Fibroblast of skin of left biceps (primary cell): ENCODE measurements at regions not wholly inside any gene's neighbourhood (a gene's known extent, or its start where the extent isn't known, plus 50 kb on each side); places are given as distances from the start of the nearest gene placed in this dataset.
"Not testable (repeated sequence)": the region's sequence is repeated elsewhere in the genome, so short reads cannot be mapped to it uniquely, and the experiment has no call there.

Source experiments
- DNase-seq, 2 experiments: peaks; one replicate each; pipeline ENCODE4 v3.0.0-alpha.2; 2013; ENCODE audit warnings: low read depth in 2 of 2

- DNase-seq = no peak
Measured at GRCh38 chr2:234374736-234375135, 122.1 kb downstream of the ARL4C start.

- no peak for DNase-seq
Measured at GRCh38 chr2:234374150-234374508, 122.8 kb downstream of the ARL4C start.

- no peak for DNase-seq
Measured at GRCh38 chr2:234373481-234374149, 123.3 kb downstream of the ARL4C start.

GRCh38 chr2:234373060-234373459 is 123.8 kb downstream of the ARL4C start:
- no peak for DNase-seq

- DNase-seq = no peak
Measured at GRCh38 chr2:234372506-234372905, 124.4 kb downstream of the ARL4C start.

GRCh38 chr2:234368861-234369261 is 128.0 kb downstream of the ARL4C start:
- DNase-seq = no peak

- no peak for DNase-seq
Measured at GRCh38 chr2:234366891-234367290, 130.0 kb downstream of the ARL4C start.

- no peak for DNase-seq
Measured at GRCh38 chr2:234364661-234365060, 132.2 kb downstream of the ARL4C start.

GRCh38 chr2:234363647-234364294 is 133.1 kb downstream of the ARL4C start:
- DNase-seq = no peak

GRCh38 chr2:234363011-234363487 is 133.8 kb downstream of the ARL4C start:
- no peak for DNase-seq

GRCh38 chr2:234360313-234360975 is 136.4 kb downstream of the ARL4C start:
- peak; percentile 55 to 58 for DNase-seq

- no peak for DNase-seq
Measured at GRCh38 chr2:234357666-234358065, 139.2 kb downstream of the ARL4C start.

GRCh38 chr2:234355808-234356365 is 141.0 kb downstream of the ARL4C start:
- no peak for DNase-seq

GRCh38 chr2:234355021-234355720 is 141.7 kb downstream of the ARL4C start:
- DNase-seq = no peak

GRCh38 chr2:234352270-234352669 is 144.6 kb downstream of the ARL4C start:
- no peak for DNase-seq

- not testable (repeated sequence) for DNase-seq
Measured at GRCh38 chr2:234351866-234352265, 145.0 kb downstream of the ARL4C start.

GRCh38 chr2:234348081-234348480 is 148.8 kb downstream of the ARL4C start:
- DNase-seq = no peak

- DNase-seq = no peak
Measured at GRCh38 chr2:234345921-234346320, 151.0 kb downstream of the ARL4C start.

GRCh38 chr2:234344012-234344411 is 152.9 kb downstream of the ARL4C start:
- no peak for DNase-seq

GRCh38 chr2:234343372-234343771 is 153.5 kb downstream of the ARL4C start:
- no peak for DNase-seq

- DNase-seq = peak; percentile 88 to 90
Measured at GRCh38 chr2:234341306-234341985, 155.4 kb downstream of the ARL4C start.
